Astrocyte (in vitro differentiated cells and primary cell): ENCODE measurements at regions not wholly inside any gene's neighbourhood (a gene's known extent, or its start where the extent isn't known, plus 50 kb on each side); places are given as distances from the start of the nearest gene placed in this dataset.
A peak's percentile ranks its signal among the peaks of the same experiment; 100 is the strongest.

ENCODE experiments used
- DNase-seq: peaks from one replicate; pipeline ENCODE4 v3.0.0-alpha.2; 2010; ENCODE audit warnings: low read depth
- FAIRE-seq: peaks from 2 replicates; lab custom pipeline; 2011; peaks lifted over from hg19 to GRCh38; lab: Jason Lieb, UNC
- H2AFZ ChIP-seq: 2 replicates; pipeline ENCODE4 v1.6.0; 2012; ENCODE audit warnings: low read depth, low read length, inconsistent platforms
- H3K27ac ChIP-seq: 2 replicates; pipeline ENCODE4 v1.5.1; 2011; ENCODE audit warnings: low read depth, low read length, inconsistent platforms
- H3K27me3 ChIP-seq: 2 replicates; pipeline ENCODE4 v1.6.0; 2011; ENCODE audit warnings: low read length, inconsistent platforms; ENCODE audit not compliant: insufficient read depth
- H3K36me3 ChIP-seq: 2 replicates; pipeline ENCODE4 v1.5.1; 2011; ENCODE audit warnings: low read length, inconsistent platforms; ENCODE audit not compliant: insufficient read depth
- H3K4me1 ChIP-seq: 2 replicates; pipeline ENCODE4 v1.5.1; 2011; ENCODE audit warnings: low read length, inconsistent platforms; ENCODE audit not compliant: insufficient read depth
- H3K4me2 ChIP-seq: 2 replicates; pipeline ENCODE4 v1.6.0; 2012; ENCODE audit warnings: low read length, inconsistent platforms
- H3K4me3 ChIP-seq: 2 replicates; pipeline ENCODE4 v1.5.1; 2011; ENCODE audit warnings: low read depth, mild to moderate bottlenecking, low read length, inconsistent platforms; ENCODE audit not compliant: insufficient read depth
- H3K79me2 ChIP-seq: 2 replicates; pipeline ENCODE4 v1.6.0; 2012; ENCODE audit warnings: mild to moderate bottlenecking, low read length, inconsistent platforms; ENCODE audit not compliant: insufficient read depth
- H3K9ac ChIP-seq: 2 replicates; pipeline ENCODE4 v1.6.0; 2012; ENCODE audit warnings: mild to moderate bottlenecking, low read length, inconsistent platforms
- H3K9me3 ChIP-seq: 2 replicates; pipeline ENCODE4 v1.5.1; 2012; ENCODE audit warnings: low read depth, mild to moderate bottlenecking, low read length, inconsistent platforms; ENCODE audit not compliant: insufficient read depth
- H4K20me1 ChIP-seq: 2 replicates; pipeline ENCODE4 v1.6.0; 2012; ENCODE audit warnings: low read length, inconsistent platforms; ENCODE audit not compliant: insufficient read depth
- H3K27ac Mint-ChIP-seq: one replicate; pipeline ENCODE4 v1.8.0; 2021; ENCODE audit warnings: mild to moderate bottlenecking, mixed read lengths; ENCODE audit not compliant: unreplicated experiment
- H3K27me3 Mint-ChIP-seq: one replicate; pipeline ENCODE4 v1.8.0; 2021; ENCODE audit warnings: low read depth, mixed read lengths; ENCODE audit not compliant: unreplicated experiment
- H3K36me3 Mint-ChIP-seq: one replicate; pipeline ENCODE4 v1.8.0; 2021; ENCODE audit warnings: low read depth, mixed read lengths; ENCODE audit not compliant: unreplicated experiment
- H3K4me1 Mint-ChIP-seq: one replicate; pipeline ENCODE4 v1.8.0; 2021; ENCODE audit warnings: low read depth, mixed read lengths; ENCODE audit not compliant: unreplicated experiment
- H3K4me3 Mint-ChIP-seq: one replicate; pipeline ENCODE4 v1.8.0; 2021; ENCODE audit warnings: mild to moderate bottlenecking, moderate library complexity, mixed read lengths; ENCODE audit not compliant: unreplicated experiment
- H3K9me3 Mint-ChIP-seq: one replicate; pipeline ENCODE4 v1.8.0; 2021; ENCODE audit warnings: mild to moderate bottlenecking, mixed read lengths; ENCODE audit not compliant: unreplicated experiment
- CTCF ChIP-seq: IDR thresholded peaks from 2 replicates; pipeline ENCODE4 v1.5.1; 2011; ENCODE audit warnings: low read depth, mild to moderate bottlenecking, inconsistent platforms, low read length, moderate library complexity; ENCODE audit not compliant: insufficient read depth
- EZH2 ChIP-seq: IDR thresholded peaks from 2 replicates; pipeline ENCODE4 v1.6.1; 2012; ENCODE audit warnings: mild to moderate bottlenecking, low read length, inconsistent platforms; ENCODE audit not compliant: insufficient read depth

DNA sequence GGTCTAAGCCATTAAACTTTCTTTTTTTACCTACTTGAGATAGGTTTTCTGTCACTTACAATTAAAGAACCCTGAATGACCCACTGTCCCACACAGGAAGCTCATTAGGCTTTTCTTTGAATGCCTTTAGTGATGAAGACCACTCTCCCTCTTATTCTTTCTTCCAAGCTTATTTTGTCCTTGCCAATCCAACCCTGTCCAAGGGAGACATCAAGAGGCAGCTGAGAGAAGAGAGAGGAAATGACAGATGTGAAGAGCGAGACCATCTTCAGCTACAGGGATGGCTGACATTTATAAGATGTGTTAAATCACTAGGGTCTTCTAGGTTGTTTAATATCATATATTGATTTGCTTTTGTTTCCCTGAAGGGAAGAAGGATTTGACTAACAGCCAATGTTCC, 133.5 kb downstream of the FAM114A2 start:
- Histone ChIP-seq H3K4me2 (no peak overlapping the region), H2AFZ (no peak overlapping the region), H3K9ac (no peak overlapping the region), H3K36me3 (no peaks in the 10 kb centered on the region), H3K4me1 (peaks cover 14% of the 10 kb centered on the region), H4K20me1 (no peaks in the 10 kb centered on the region), H3K79me2 (no peaks in the 10 kb centered on the region), H3K27ac (no peak overlapping the region), H3K27me3 (no peaks in the 10 kb centered on the region), H3K4me3 (no peak overlapping the region), H3K9me3 (no peaks in the 10 kb centered on the region)
- TF ChIP-seq EZH2 (no peak), CTCF (no peak)
- FAIRE-seq, result no peak
- Mint-ChIP-seq H3K4me1 (peaks cover 14% of the 10 kb centered on the region), H3K4me3 (no peak overlapping the region), H3K9me3 (no peaks in the 10 kb centered on the region), H3K27me3 (peaks cover 2% of the 10 kb centered on the region), H3K36me3 (no peaks in the 10 kb centered on the region), H3K27ac (no peak overlapping the region)
- no peak for DNase-seq

GRCh38 chr5:153903321-153903720, 135.4 kb downstream of the FAM114A2 start:
- Histone ChIP-seq H3K79me2 (no peaks in the 10 kb centered on the region), H3K36me3 (no peaks in the 10 kb centered on the region), H3K4me1 (peaks cover 20% of the 10 kb centered on the region), H3K4me3 (no peak overlapping the region), H3K9me3 (no peaks in the 10 kb centered on the region), H4K20me1 (no peaks in the 10 kb centered on the region), H2AFZ (no peak overlapping the region), H3K27me3 (no peaks in the 10 kb centered on the region), H3K27ac (no peak overlapping the region), H3K4me2 (no peak overlapping the region), H3K9ac (no peak overlapping the region)
- H3K27me3 Mint-ChIP-seq, result peaks cover 1% of the 10 kb centered on the region
- H3K36me3 Mint-ChIP-seq, result no peaks in the 10 kb centered on the region
- no peak for DNase-seq
- H3K4me1 Mint-ChIP-seq, result peaks cover 21% of the 10 kb centered on the region
- no peak overlapping the region for H3K27ac Mint-ChIP-seq
- H3K9me3 Mint-ChIP-seq, result no peaks in the 10 kb centered on the region
- TF ChIP-seq CTCF, result no peak
- TF ChIP-seq EZH2, result no peak
- FAIRE-seq, result peak; percentile 55
- no peak overlapping the region for H3K4me3 Mint-ChIP-seq

- no peak overlapping the region for H3K27ac Mint-ChIP-seq
These were observed 136.7 kb downstream of the FAM114A2 start for GRCh38 chr5:153902016-153902415.

More at GRCh38 chr5:153902016-153902415, 136.7 kb downstream of the FAM114A2 start:
- DNase-seq, result no peak
- H3K4me1 ChIP-seq, result peaks cover 20% of the 10 kb centered on the region
- no peaks in the 10 kb centered on the region for H3K36me3 ChIP-seq
- no peak overlapping the region for H3K27ac ChIP-seq
- no peak overlapping the region for H3K4me3 ChIP-seq
- peaks cover 3% of the 10 kb centered on the region for H3K27me3 Mint-ChIP-seq
- H3K36me3 Mint-ChIP-seq, result no peaks in the 10 kb centered on the region
- H3K9ac ChIP-seq, result no peak overlapping the region
- no peaks in the 10 kb centered on the region for H3K27me3 ChIP-seq
- no peaks in the 10 kb centered on the region for H3K79me2 ChIP-seq
- FAIRE-seq, result peak; percentile 26
- no peaks in the 10 kb centered on the region for H4K20me1 ChIP-seq
- H3K4me3 Mint-ChIP-seq, result no peak overlapping the region
- no peak overlapping the region for H2AFZ ChIP-seq
- no peaks in the 10 kb centered on the region for H3K9me3 ChIP-seq
- no peaks in the 10 kb centered on the region for H3K9me3 Mint-ChIP-seq
- TF ChIP-seq EZH2 (no peak), CTCF (no peak)
- peaks cover 21% of the 10 kb centered on the region for H3K4me1 Mint-ChIP-seq
- no peak overlapping the region for H3K4me2 ChIP-seq
